Sciatic nerve (tissue), 2 donors: ENCODE measurements at regions not wholly inside any gene's neighbourhood (a gene's known extent, or its start where the extent isn't known, plus 50 kb on each side); places are given as distances from the start of the nearest gene placed in this dataset.
A peak's percentile ranks its signal among the peaks of the same experiment; 100 is the strongest.

Source experiments
- ATAC-seq: fragments of 200-7000 bp; cut with Tn5 transposase; one replicate; pipeline ENCODE4 v1.9.1; 2020; ENCODE audit warnings: mild to moderate bottlenecking, moderate library complexity
- DNase-seq: peaks from one replicate; pipeline ENCODE4 v3.0.0-alpha.2; 2020; ENCODE audit warnings: low spot score
- intact Hi-C: fragments of 100-400 bp; cut with DNase I; formaldehyde crosslinking; loops from one replicate; pipeline ENCODE4 v1.14.2; 2022
- donor health status: DM: no; HTN: no; CAD: no.
- donor health status: DM: no; HTN: no; CAD: no.

DNA sequence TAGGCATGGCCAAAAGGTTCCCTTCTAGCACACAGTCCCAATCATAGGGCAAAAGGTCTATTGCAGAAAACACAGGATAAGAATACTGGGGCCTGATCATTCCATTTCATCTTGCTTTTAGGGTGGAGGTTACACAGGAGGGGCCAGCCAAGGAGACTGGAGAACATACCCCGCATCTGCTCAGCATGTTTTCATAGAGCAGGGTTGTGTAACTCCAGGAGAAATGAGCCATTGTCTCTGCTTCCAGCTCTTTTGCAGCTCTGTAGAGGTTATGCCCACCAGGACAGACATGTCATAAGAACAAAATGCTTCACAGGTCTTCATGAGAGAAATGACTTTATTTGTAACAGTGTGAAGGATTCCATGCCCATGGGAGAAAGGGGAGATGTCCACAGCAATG is 742.8 kb downstream of the DACH1 start:
- intact Hi-C loops, result no loop called here
- ATAC-seq (peak; percentile 94), DNase-seq (no peak)

- ATAC-seq, result no peak
- no peak for DNase-seq
- intact Hi-C loops, result no loop called here
These were observed 748.1 kb downstream of the DACH1 start for GRCh38 chr13:71118779-71119364.

GRCh38 chr13:71117920-71118319 is 749.1 kb downstream of the DACH1 start:
- intact Hi-C loops, result no loop called here
- no peak for ATAC-seq
- DNase-seq, result no peak

GRCh38 chr13:71115301-71115700 is 751.7 kb downstream of the DACH1 start:
- DNase-seq (no peak), ATAC-seq (no peak)
- intact Hi-C loops, result no loop called here

GRCh38 chr13:71096421-71096820 is 770.6 kb downstream of the DACH1 start:
- DNase-seq, result no peak
- intact Hi-C loops, result no loop called here
- ATAC-seq, result peak; percentile 82

GRCh38 chr13:71090990-71091389 is 776.0 kb downstream of the DACH1 start:
- intact Hi-C loops, result no loop called here
- no peak for DNase-seq

DNA sequence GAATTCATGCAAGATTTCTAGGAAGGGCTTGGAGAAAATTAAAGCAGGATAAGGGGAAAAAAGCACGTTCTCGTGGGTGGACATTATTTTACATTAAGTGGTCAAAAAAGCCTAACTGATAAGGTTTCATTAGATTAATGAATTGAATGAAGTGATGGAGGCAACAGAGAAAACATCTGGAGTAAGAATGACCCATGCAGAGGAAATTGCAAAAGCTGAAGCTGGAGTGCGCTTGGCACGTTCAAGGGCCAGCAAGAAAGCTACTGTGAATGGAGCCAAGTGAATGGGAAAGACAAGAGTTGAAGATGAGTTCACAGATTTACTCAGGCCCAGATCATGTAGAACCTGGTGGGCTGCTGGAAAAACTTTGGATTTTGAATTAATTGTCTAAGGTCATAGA is 777.9 kb downstream of the DACH1 start:
- peak; percentile 73 for ATAC-seq
- no peak for DNase-seq
- intact Hi-C loops, result no loop called here

More at GRCh38 chr13:71090990-71091389, 776.0 kb downstream of the DACH1 start:
- no peak for ATAC-seq

DNA sequence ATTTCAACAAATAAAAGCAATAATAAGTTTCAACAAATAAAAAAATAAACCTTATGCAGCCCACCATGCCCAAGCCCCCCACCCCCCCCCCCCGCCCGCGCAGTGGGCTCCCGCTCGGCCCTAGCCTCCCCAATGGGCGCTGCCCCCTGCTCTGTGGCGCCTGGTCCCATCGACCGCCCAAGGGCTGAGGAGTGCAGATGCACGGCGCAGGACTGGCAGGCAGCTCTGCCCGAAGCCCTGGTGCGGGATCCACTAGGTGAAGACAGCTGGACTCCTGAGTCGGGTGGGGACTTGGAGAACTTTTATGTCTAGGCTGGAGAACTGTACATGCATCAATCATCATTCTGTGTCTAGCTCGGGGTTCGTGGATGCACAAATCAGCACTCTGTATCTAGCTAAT is 779.6 kb downstream of the DACH1 start:
- DNase-seq (no peak), ATAC-seq (no peak)
- intact Hi-C loops, result no loop called here

GRCh38 chr13:71087006-71087405 is 780.0 kb downstream of the DACH1 start:
- intact Hi-C loops, result no loop called here
- DNase-seq (no peak), ATAC-seq (no peak)

DNA sequence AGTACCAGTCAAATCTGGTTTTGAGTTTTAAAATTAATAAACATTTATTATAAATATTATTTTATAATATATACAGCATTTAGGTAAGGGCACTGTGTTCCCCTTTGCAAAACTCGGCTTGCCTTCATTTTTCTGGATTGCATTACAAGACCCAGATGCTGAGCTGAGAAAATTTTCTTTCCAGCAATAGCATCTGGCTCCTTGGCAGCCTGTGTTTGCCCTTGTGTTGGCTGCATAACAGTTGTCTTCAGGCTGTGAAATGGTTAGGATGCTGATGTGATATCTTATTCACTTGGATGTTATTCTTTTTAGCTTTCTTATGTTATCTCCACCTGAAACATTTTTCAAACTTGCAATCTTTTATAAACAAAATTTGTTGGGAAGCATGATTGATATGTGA is 784.4 kb downstream of the DACH1 start:
- DNase-seq (no peak), ATAC-seq (no peak)
- intact Hi-C loops, result no loop called here

- intact Hi-C loops, result no loop called here
- DNase-seq (no peak), ATAC-seq (no peak)
These were observed 787.4 kb downstream of the DACH1 start for GRCh38 chr13:71079638-71080037.

DNA sequence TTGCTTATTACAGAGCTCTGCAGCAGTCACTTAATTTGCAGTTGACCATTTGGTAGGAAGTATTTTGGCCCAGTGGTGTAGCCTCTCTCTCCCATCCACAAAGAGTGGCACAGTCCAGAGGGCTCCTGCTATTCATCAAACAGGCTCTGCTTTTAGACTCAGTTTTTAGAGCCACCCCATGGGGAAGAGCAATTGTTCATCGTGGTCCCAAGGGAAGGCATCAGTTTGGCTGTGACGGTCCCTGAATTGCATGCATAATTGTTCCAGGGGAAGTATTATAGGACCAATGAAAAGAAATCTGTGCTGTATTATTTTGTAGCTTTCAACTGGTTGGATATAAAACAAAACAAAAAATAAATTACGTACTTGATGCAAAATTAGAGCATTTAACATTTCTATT is 799.0 kb downstream of the DACH1 start:
- intact Hi-C loops, result no loop called here
- DNase-seq (no peak), ATAC-seq (no peak)

DNA sequence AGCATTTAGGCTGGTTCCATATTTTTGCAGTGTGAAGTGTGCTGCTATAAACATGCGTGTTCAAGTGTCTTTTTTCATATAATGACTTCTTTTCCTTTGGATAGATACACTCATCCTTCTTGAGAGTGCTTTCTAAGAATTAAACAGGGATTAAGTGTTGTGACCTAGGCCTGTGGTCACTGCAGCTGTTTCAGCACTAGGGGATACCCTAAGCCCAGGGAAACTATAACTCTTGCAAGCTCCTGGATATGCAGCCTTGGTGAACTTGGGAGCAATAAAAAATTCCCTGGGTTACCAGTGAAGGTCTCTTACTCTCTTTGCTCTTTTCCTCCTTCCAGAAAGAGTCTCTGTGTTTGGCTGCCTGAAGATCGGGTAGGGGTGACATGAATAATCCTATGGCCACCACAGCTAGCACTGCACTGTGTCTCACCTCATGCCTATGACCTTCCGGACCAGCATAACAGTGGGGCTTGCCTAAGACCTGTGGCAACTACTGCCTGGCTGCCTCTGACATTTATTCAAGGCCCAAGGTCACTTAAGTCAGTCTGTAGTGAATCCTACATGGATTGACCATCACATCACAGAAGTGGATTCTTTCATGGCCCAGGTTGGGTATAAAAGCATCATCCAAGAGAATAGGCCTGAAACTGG is 799.7 kb downstream of the DACH1 start:
- DNase-seq (no peak), ATAC-seq (peak; percentile 89)
- intact Hi-C loops, result no loop called here

- no peak for ATAC-seq
- no peak for DNase-seq
These were observed 810.4 kb downstream of the DACH1 start for GRCh38 chr13:71056581-71056980.

GRCh38 chr13:71055644-71056043 is 811.4 kb downstream of the DACH1 start:
- ATAC-seq (no peak), DNase-seq (no peak)
- intact Hi-C loops, result no loop called here

More at GRCh38 chr13:71056581-71056980, 810.4 kb downstream of the DACH1 start:
- intact Hi-C loops, result no loop called here

- no peak for ATAC-seq
- no peak for DNase-seq
These were observed 812.0 kb downstream of the DACH1 start for GRCh38 chr13:71055047-71055446.

DNA sequence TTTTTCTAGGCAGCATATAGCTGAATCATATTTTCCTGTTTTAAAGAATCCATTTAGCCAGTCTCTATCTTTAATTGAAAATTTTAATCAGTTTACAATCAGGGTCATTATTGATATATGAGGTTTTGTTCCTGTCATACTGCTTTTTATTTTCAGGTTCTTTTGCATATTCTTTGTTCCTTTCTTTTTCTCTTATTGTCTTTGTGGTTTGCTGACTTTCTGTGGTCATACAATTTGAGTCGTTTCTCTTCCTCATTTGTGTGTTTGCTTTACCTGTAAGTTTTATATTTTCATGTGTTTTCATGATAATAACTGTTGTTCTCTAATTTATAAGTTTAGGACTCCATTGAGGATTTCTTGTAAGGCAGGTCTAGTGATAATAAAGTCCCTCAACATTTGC is 812.6 kb downstream of the DACH1 start:
- DNase-seq, result no peak
- no peak for ATAC-seq
- intact Hi-C loops, result no loop called here

More at GRCh38 chr13:71055047-71055446, 812.0 kb downstream of the DACH1 start:
- intact Hi-C loops, result no loop called here

DNA sequence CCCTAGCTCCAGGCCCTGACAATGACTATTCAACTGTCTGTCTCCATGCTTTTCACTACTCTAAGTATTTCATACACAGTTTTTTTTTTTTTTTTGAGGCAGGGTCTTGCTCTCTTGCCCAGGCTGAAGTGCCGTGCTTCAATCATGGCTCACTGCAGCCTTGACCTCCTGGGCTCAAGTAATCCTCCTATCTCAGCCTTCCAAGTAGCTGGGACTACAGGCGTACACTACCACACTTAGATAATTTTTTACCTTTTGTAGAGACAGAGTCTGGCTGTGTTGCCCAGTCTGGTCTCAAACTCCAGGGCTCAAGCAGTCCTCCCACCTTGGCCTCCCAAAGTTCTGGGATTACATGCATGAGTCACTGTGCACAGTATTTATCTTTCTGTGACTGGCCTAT is 815.4 kb downstream of the DACH1 start:
- DNase-seq (no peak), ATAC-seq (no peak)
- intact Hi-C loops, result no loop called here

GRCh38 chr13:71046360-71047079 is 820.5 kb downstream of the DACH1 start:
- ATAC-seq, result no peak
- no peak for DNase-seq
- intact Hi-C loops, result no loop called here

GRCh38 chr13:71045101-71045500 is 821.9 kb downstream of the DACH1 start:
- DNase-seq (no peak), ATAC-seq (no peak)
- intact Hi-C loops, result no loop called here
